ENCODE measurements at regions not wholly inside any gene's neighbourhood (a gene's known extent, or its start where the extent isn't known, plus 50 kb on each side); places are given as distances from the start of the nearest gene placed in this dataset.

DNA sequence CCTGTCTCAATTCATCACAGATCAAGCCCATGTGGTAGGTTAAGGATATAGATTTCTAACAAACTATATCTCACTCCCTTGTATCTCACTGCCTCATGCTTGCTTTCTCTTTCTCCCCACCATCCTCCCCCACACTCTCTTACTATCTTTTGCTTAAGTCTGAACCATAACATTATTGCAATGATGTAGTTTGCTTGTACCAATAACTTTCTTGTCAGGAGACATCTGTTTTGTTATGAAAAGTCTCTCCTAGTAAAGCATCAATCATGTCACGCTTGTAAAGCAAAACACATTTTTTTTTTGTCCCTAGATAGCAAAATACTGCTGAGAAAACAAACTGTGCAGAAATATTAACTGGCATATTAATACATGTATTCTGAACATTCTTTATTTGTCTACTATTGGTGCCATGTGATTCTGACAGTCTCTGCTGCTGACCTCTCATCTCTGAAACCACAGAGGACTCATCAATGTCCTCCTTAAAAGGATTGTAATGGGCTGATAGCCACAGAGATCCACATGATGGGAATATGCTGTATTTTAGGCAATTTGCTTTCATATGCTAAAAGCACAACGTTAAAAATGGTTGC, 217.5 kb downstream of the VEGFC start:
- Histone ChIP-seq H3K36me3 (ENCODE audit: control insufficient read depth in 2 of 2, insufficient read depth in 1 of 2, low read length in 2 of 2) (no peaks in the 10 kb centered on the region), H3K9me3 (ENCODE audit: control insufficient read depth, insufficient read depth, low read depth, low read length) (no peaks in the 10 kb centered on the region), H3K4me1 (ENCODE audit: control insufficient read depth, insufficient read depth, low read length) (no peaks in the 10 kb centered on the region), H3K27ac (ENCODE audit: extremely low read depth, low read depth, low read length) (no peak overlapping the region), H3K4me3 (ENCODE audit: low read depth, low read length) (no peak overlapping the region)
- TF ChIP-seq ZNF292 (tag by site-specific recombination; IDR thresholded peaks at IDR 0.05; ENCODE audit: borderline replicate concordance, low read depth) (no peak), ZNF433 (tag by site-specific recombination; IDR thresholded peaks at IDR 0.05; ENCODE audit: low read depth) (no peak), ZNF175 (tag by site-specific recombination; IDR thresholded peaks at IDR 0.05) (no peak)
- POLR2A ChIA-PET, result no interaction called here
- CTCF ChIA-PET, result no interaction called here

- Histone ChIP-seq H3K9me3 (ENCODE audit: control insufficient read depth, insufficient read depth, low read depth, low read length) (no peaks in the 10 kb centered on the region), H3K4me3 (ENCODE audit: low read depth, low read length) (no peak overlapping the region), H3K4me1 (ENCODE audit: control insufficient read depth, insufficient read depth, low read length) (no peaks in the 10 kb centered on the region), H3K27ac (ENCODE audit: extremely low read depth, low read depth, low read length) (no peak overlapping the region), H3K36me3 (ENCODE audit: control insufficient read depth in 2 of 2, insufficient read depth in 1 of 2, low read length in 2 of 2) (no peaks in the 10 kb centered on the region)
- TF ChIP-seq REPIN1 (tag by site-specific recombination; IDR thresholded peaks at IDR 0.05; ENCODE audit: low read depth) (no peak), WT1 (tag by site-specific recombination; IDR thresholded peaks at IDR 0.05) (peak; percentile 45; the same call in 1 of the 2 replicates)
- POLR2A ChIA-PET, result no interaction called here
- CTCF ChIA-PET, result no interaction called here
These were observed 213.5 kb downstream of the VEGFC start for GRCh38 chr4:176579226-176579625.

DNA sequence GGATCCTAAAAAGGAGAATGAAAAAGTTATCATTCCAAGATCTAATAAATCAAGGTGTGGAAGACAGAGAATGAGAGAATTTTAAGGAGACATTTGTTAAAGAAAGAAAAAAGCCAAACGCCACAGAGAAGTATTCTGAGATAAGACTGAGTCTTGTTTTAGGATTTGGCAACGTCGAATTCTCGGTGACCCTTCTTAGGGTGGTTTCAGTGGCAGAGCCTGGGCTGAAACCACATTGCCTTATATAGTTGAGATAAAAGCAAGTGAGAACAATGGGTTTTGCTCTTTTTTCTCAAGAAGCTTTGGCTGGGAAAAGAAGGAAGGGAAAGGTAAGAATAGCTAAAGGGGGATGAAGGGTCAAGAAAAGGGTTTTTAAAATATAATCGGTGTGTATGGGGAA, 209.4 kb downstream of the VEGFC start:
- ChIA-PET CTCF (no interaction called here), POLR2A (no interaction called here)
- Histone ChIP-seq H3K4me1 (ENCODE audit: control insufficient read depth, insufficient read depth, low read length) (no peaks in the 10 kb centered on the region), H3K36me3 (ENCODE audit: control insufficient read depth in 2 of 2, insufficient read depth in 1 of 2, low read length in 2 of 2) (no peaks in the 10 kb centered on the region), H3K4me3 (ENCODE audit: low read depth, low read length) (no peak overlapping the region), H3K9me3 (ENCODE audit: control insufficient read depth, insufficient read depth, low read depth, low read length) (no peaks in the 10 kb centered on the region), H3K27ac (ENCODE audit: extremely low read depth, low read depth, low read length) (no peak overlapping the region)
- TF ChIP-seq ZNF23 (tag by site-specific recombination; IDR thresholded peaks at IDR 0.05; ENCODE audit: borderline replicate concordance), result no peak
- TF ChIP-seq ZNF184 (tag by site-specific recombination; IDR thresholded peaks at IDR 0.05), result no peak
- no peak for TF ChIP-seq ZNF449 (tag by site-specific recombination; IDR thresholded peaks at IDR 0.05)
- no peak for TF ChIP-seq ZNF223 (tag by site-specific recombination; IDR thresholded peaks at IDR 0.05)
- TF ChIP-seq ZNF37A (tag by site-specific recombination; IDR thresholded peaks at IDR 0.05), result no peak
- TF ChIP-seq ZNF488 (tag by site-specific recombination; IDR thresholded peaks at IDR 0.05), result no peak

GRCh38 chr4:176584031-176584606, 208.6 kb downstream of the VEGFC start:
- POLR2A ChIA-PET, result no interaction called here
- Histone ChIP-seq H3K4me1 (ENCODE audit: control insufficient read depth, insufficient read depth, low read length) (no peaks in the 10 kb centered on the region), H3K9me3 (ENCODE audit: control insufficient read depth, insufficient read depth, low read depth, low read length) (no peaks in the 10 kb centered on the region), H3K27ac (ENCODE audit: extremely low read depth, low read depth, low read length) (no peak overlapping the region), H3K4me3 (ENCODE audit: low read depth, low read length) (no peak overlapping the region), H3K36me3 (ENCODE audit: control insufficient read depth in 2 of 2, insufficient read depth in 1 of 2, low read length in 2 of 2) (no peaks in the 10 kb centered on the region)
- CTCF ChIA-PET, result interaction anchor here (0.5 kb wide), 1 partner anchor 509 kb away, joined by 3 read pairs; no protein-coding TSS in a partner anchor
- TF ChIP-seq ZFP3 (tag by site-specific recombination; IDR thresholded peaks at IDR 0.05; ENCODE audit: low read depth) (no peak), ZNF202 (tag by site-specific recombination; IDR thresholded peaks at IDR 0.05; ENCODE audit: borderline replicate concordance) (no peak), SCRT1 (tag by site-specific recombination; IDR thresholded peaks at IDR 0.05; ENCODE audit: borderline replicate concordance) (no peak), ZNF391 (tag by site-specific recombination; IDR thresholded peaks at IDR 0.05; ENCODE audit: borderline replicate concordance, low read depth) (no peak), KLF7 (tag by site-specific recombination; IDR thresholded peaks at IDR 0.05; ENCODE audit: borderline replicate concordance) (no peak), KLF16 (tag by site-specific recombination; IDR thresholded peaks at IDR 0.05) (no peak), ZNF274 (IDR thresholded peaks at IDR 0.05; ENCODE audit: low read length) (no peak), ZNF274 (tag by site-specific recombination; IDR thresholded peaks at IDR 0.05; ENCODE audit: borderline replicate concordance) (no peak), ZNF529 (tag by site-specific recombination; IDR thresholded peaks at IDR 0.05; ENCODE audit: insufficient replicate concordance) (no peak)
- TF ChIP-seq, protein P1, sequence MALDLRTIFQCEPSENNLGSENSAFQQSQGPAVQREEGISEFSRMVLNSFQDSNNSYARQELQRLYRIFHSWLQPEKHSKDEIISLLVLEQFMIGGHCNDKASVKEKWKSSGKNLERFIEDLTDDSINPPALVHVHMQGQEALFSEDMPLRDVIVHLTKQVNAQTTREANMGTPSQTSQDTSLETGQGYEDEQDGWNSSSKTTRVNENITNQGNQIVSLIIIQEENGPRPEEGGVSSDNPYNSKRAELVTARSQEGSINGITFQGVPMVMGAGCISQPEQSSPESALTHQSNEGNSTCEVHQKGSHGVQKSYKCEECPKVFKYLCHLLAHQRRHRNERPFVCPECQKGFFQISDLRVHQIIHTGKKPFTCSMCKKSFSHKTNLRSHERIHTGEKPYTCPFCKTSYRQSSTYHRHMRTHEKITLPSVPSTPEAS (tag by site-specific recombination; IDR thresholded peaks at IDR 0.05), result no peak
- TF ChIP-seq, protein P2, sequence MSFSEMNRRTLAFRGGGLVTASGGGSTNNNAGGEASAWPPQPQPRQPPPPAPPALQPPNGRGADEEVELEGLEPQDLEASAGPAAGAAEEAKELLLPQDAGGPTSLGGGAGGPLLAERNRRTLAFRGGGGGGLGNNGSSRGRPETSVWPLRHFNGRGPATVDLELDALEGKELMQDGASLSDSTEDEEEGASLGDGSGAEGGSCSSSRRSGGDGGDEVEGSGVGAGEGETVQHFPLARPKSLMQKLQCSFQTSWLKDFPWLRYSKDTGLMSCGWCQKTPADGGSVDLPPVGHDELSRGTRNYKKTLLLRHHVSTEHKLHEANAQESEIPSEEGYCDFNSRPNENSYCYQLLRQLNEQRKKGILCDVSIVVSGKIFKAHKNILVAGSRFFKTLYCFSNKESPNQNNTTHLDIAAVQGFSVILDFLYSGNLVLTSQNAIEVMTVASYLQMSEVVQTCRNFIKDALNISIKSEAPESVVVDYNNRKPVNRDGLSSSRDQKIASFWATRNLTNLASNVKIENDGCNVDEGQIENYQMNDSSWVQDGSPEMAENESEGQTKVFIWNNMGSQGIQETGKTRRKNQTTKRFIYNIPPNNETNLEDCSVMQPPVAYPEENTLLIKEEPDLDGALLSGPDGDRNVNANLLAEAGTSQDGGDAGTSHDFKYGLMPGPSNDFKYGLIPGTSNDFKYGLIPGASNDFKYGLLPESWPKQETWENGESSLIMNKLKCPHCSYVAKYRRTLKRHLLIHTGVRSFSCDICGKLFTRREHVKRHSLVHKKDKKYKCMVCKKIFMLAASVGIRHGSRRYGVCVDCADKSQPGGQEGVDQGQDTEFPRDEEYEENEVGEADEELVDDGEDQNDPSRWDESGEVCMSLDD (tag by site-specific recombination; IDR thresholded peaks at IDR 0.05), result no peak
